ENCODE measurements at regions not wholly inside any gene's neighbourhood (a gene's known extent, or its start where the extent isn't known, plus 50 kb on each side); places are given as distances from the start of the nearest gene placed in this dataset.
"Not testable (repeated sequence)": the region's sequence is repeated elsewhere in the genome, so short reads cannot be mapped to it uniquely, and the experiment has no call there.

GRCh38 chr3:64435023-64435422 is 209.8 kb upstream of the PRICKLE2 start:
- H3K4me1 ChIP-seq (ENCODE audit: control insufficient read depth, insufficient read depth, low read length); H3K4me3 ChIP-seq (ENCODE audit: low read depth, low read length); H3K36me3 ChIP-seq (ENCODE audit: control insufficient read depth, insufficient read depth, low read length); H3K9me3 ChIP-seq (ENCODE audit: control insufficient read depth, insufficient read depth, low read length); H3K27me3 ChIP-seq (ENCODE audit: control insufficient read depth, insufficient read depth, low read length); H3K9ac ChIP-seq (ENCODE audit: low read depth, low read length): not testable (repeated sequence)

GRCh38 chr3:64432870-64433269 is 207.6 kb upstream of the PRICKLE2 start:
- Histone ChIP-seq H3K9ac (ENCODE audit: low read depth, low read length) (no peak overlapping the region), H3K4me1 (ENCODE audit: control insufficient read depth, insufficient read depth, low read length) (peaks cover 7% of the 10 kb centered on the region), H3K4me3 (ENCODE audit: low read depth, low read length) (no peak overlapping the region), H3K9me3 (ENCODE audit: control insufficient read depth, insufficient read depth, low read length) (no peaks in the 10 kb centered on the region), H3K36me3 (ENCODE audit: control insufficient read depth, insufficient read depth, low read length) (no peaks in the 10 kb centered on the region), H3K27me3 (ENCODE audit: control insufficient read depth, insufficient read depth, low read length) (no peaks in the 10 kb centered on the region)

- no peak overlapping the region for H3K9ac ChIP-seq (ENCODE audit: low read depth, low read length)
- no peaks in the 10 kb centered on the region for H3K27me3 ChIP-seq (ENCODE audit: control insufficient read depth, insufficient read depth, low read length)
- H3K36me3 ChIP-seq (ENCODE audit: control insufficient read depth, insufficient read depth, low read length): no peaks in the 10 kb centered on the region
- no peak overlapping the region for H3K4me3 ChIP-seq (ENCODE audit: low read depth, low read length)
- no peaks in the 10 kb centered on the region for H3K9me3 ChIP-seq (ENCODE audit: control insufficient read depth, insufficient read depth, low read length)
- peaks cover 7% of the 10 kb centered on the region for H3K4me1 ChIP-seq (ENCODE audit: control insufficient read depth, insufficient read depth, low read length)
These were observed 206.3 kb upstream of the PRICKLE2 start for GRCh38 chr3:64431526-64432091.

- no peaks in the 10 kb centered on the region for H3K27me3 ChIP-seq (ENCODE audit: control insufficient read depth, insufficient read depth, low read length)
- no peak overlapping the region for H3K4me3 ChIP-seq (ENCODE audit: low read depth, low read length)
- H3K9ac ChIP-seq (ENCODE audit: low read depth, low read length): no peak overlapping the region
- no peaks in the 10 kb centered on the region for H3K9me3 ChIP-seq (ENCODE audit: control insufficient read depth, insufficient read depth, low read length)
- H3K4me1 ChIP-seq (ENCODE audit: control insufficient read depth, insufficient read depth, low read length): peaks cover 7% of the 10 kb centered on the region
- H3K36me3 ChIP-seq (ENCODE audit: control insufficient read depth, insufficient read depth, low read length): no peaks in the 10 kb centered on the region
These were observed 202.4 kb upstream of the PRICKLE2 start for GRCh38 chr3:64427671-64428070.

GRCh38 chr3:64426551-64426950 is 201.3 kb upstream of the PRICKLE2 start:
- Histone ChIP-seq H3K36me3 (ENCODE audit: control insufficient read depth, insufficient read depth, low read length) (no peaks in the 10 kb centered on the region), H3K4me3 (ENCODE audit: low read depth, low read length) (no peak overlapping the region), H3K9me3 (ENCODE audit: control insufficient read depth, insufficient read depth, low read length) (no peaks in the 10 kb centered on the region), H3K27me3 (ENCODE audit: control insufficient read depth, insufficient read depth, low read length) (no peaks in the 10 kb centered on the region), H3K4me1 (ENCODE audit: control insufficient read depth, insufficient read depth, low read length) (peaks cover 2% of the 10 kb centered on the region), H3K9ac (ENCODE audit: low read depth, low read length) (no peak overlapping the region)

- H3K9ac ChIP-seq (ENCODE audit: low read depth, low read length): no peak overlapping the region
- no peaks in the 10 kb centered on the region for H3K27me3 ChIP-seq (ENCODE audit: control insufficient read depth, insufficient read depth, low read length)
- no peaks in the 10 kb centered on the region for H3K9me3 ChIP-seq (ENCODE audit: control insufficient read depth, insufficient read depth, low read length)
- H3K36me3 ChIP-seq (ENCODE audit: control insufficient read depth, insufficient read depth, low read length): no peaks in the 10 kb centered on the region
- H3K4me3 ChIP-seq (ENCODE audit: low read depth, low read length): no peak overlapping the region
- H3K4me1 ChIP-seq (ENCODE audit: control insufficient read depth, insufficient read depth, low read length): no peaks in the 10 kb centered on the region
These were observed 197.7 kb upstream of the PRICKLE2 start for GRCh38 chr3:64422932-64423331.

- Histone ChIP-seq H3K4me3 (ENCODE audit: low read depth, low read length) (no peak overlapping the region), H3K9ac (ENCODE audit: low read depth, low read length) (no peak overlapping the region), H3K9me3 (ENCODE audit: control insufficient read depth, insufficient read depth, low read length) (no peaks in the 10 kb centered on the region), H3K4me1 (ENCODE audit: control insufficient read depth, insufficient read depth, low read length) (no peaks in the 10 kb centered on the region), H3K36me3 (ENCODE audit: control insufficient read depth, insufficient read depth, low read length) (no peaks in the 10 kb centered on the region), H3K27me3 (ENCODE audit: control insufficient read depth, insufficient read depth, low read length) (no peaks in the 10 kb centered on the region)
These were observed 196.9 kb upstream of the PRICKLE2 start for GRCh38 chr3:64422192-64422591.

GRCh38 chr3:64417816-64418215 is 192.6 kb upstream of the PRICKLE2 start:
- H3K9me3 ChIP-seq (ENCODE audit: control insufficient read depth, insufficient read depth, low read length): no peaks in the 10 kb centered on the region
- H3K36me3 ChIP-seq (ENCODE audit: control insufficient read depth, insufficient read depth, low read length): no peaks in the 10 kb centered on the region
- no peak overlapping the region for H3K9ac ChIP-seq (ENCODE audit: low read depth, low read length)
- H3K4me3 ChIP-seq (ENCODE audit: low read depth, low read length): no peak overlapping the region
- H3K27me3 ChIP-seq (ENCODE audit: control insufficient read depth, insufficient read depth, low read length): no peaks in the 10 kb centered on the region
- H3K4me1 ChIP-seq (ENCODE audit: control insufficient read depth, insufficient read depth, low read length): no peaks in the 10 kb centered on the region

GRCh38 chr3:64414043-64414442 is 188.8 kb upstream of the PRICKLE2 start:
- Histone ChIP-seq H3K9ac (ENCODE audit: low read depth, low read length) (no peak overlapping the region), H3K4me1 (ENCODE audit: control insufficient read depth, insufficient read depth, low read length) (no peaks in the 10 kb centered on the region), H3K9me3 (ENCODE audit: control insufficient read depth, insufficient read depth, low read length) (no peaks in the 10 kb centered on the region), H3K36me3 (ENCODE audit: control insufficient read depth, insufficient read depth, low read length) (no peaks in the 10 kb centered on the region), H3K27me3 (ENCODE audit: control insufficient read depth, insufficient read depth, low read length) (no peaks in the 10 kb centered on the region), H3K4me3 (ENCODE audit: low read depth, low read length) (no peak overlapping the region)

GRCh38 chr3:64411101-64411500 is 185.8 kb upstream of the PRICKLE2 start:
- no peaks in the 10 kb centered on the region for H3K9me3 ChIP-seq (ENCODE audit: control insufficient read depth, insufficient read depth, low read length)
- no peaks in the 10 kb centered on the region for H3K36me3 ChIP-seq (ENCODE audit: control insufficient read depth, insufficient read depth, low read length)
- no peak overlapping the region for H3K4me3 ChIP-seq (ENCODE audit: low read depth, low read length)
- H3K27me3 ChIP-seq (ENCODE audit: control insufficient read depth, insufficient read depth, low read length): no peaks in the 10 kb centered on the region
- no peaks in the 10 kb centered on the region for H3K4me1 ChIP-seq (ENCODE audit: control insufficient read depth, insufficient read depth, low read length)
- no peak overlapping the region for H3K9ac ChIP-seq (ENCODE audit: low read depth, low read length)

GRCh38 chr3:64410226-64410625 is 185.0 kb upstream of the PRICKLE2 start:
- no peaks in the 10 kb centered on the region for H3K27me3 ChIP-seq (ENCODE audit: control insufficient read depth, insufficient read depth, low read length)
- no peak overlapping the region for H3K4me3 ChIP-seq (ENCODE audit: low read depth, low read length)
- H3K36me3 ChIP-seq (ENCODE audit: control insufficient read depth, insufficient read depth, low read length): no peaks in the 10 kb centered on the region
- H3K4me1 ChIP-seq (ENCODE audit: control insufficient read depth, insufficient read depth, low read length): no peaks in the 10 kb centered on the region
- no peaks in the 10 kb centered on the region for H3K9me3 ChIP-seq (ENCODE audit: control insufficient read depth, insufficient read depth, low read length)
- no peak overlapping the region for H3K9ac ChIP-seq (ENCODE audit: low read depth, low read length)

GRCh38 chr3:64408770-64409169 is 183.5 kb upstream of the PRICKLE2 start:
- no peaks in the 10 kb centered on the region for H3K36me3 ChIP-seq (ENCODE audit: control insufficient read depth, insufficient read depth, low read length)
- H3K9me3 ChIP-seq (ENCODE audit: control insufficient read depth, insufficient read depth, low read length): no peaks in the 10 kb centered on the region
- H3K27me3 ChIP-seq (ENCODE audit: control insufficient read depth, insufficient read depth, low read length): no peaks in the 10 kb centered on the region
- H3K4me3 ChIP-seq (ENCODE audit: low read depth, low read length): no peak overlapping the region
- no peaks in the 10 kb centered on the region for H3K4me1 ChIP-seq (ENCODE audit: control insufficient read depth, insufficient read depth, low read length)
- no peak overlapping the region for H3K9ac ChIP-seq (ENCODE audit: low read depth, low read length)

Measured in iPS-15b (cell line).